Trophoblast cell (in vitro differentiated cells and primary cell): ENCODE measurements at regions not wholly inside any gene's neighbourhood (a gene's known extent, or its start where the extent isn't known, plus 50 kb on each side); places are given as distances from the start of the nearest gene placed in this dataset.

ENCODE experiments used
- DNase-seq, 2 donors: peaks; one replicate each; pipeline ENCODE4 v3.0.0-alpha.2; 2016
- H2AFZ ChIP-seq: 2 replicates; pipeline ENCODE4 v1.6.1; 2013; ENCODE audit warnings: low read length, moderate library complexity, mild to moderate bottlenecking; ENCODE audit not compliant: insufficient read depth, poor library complexity
- H2AK5ac ChIP-seq: 2 replicates; pipeline ENCODE4 v1.6.1; 2013; ENCODE audit warnings: mild to moderate bottlenecking, low read length
- H2BK120ac ChIP-seq: 2 replicates; pipeline ENCODE4 v1.6.1; 2013; ENCODE audit warnings: low read length, mild to moderate bottlenecking, moderate library complexity; ENCODE audit not compliant: insufficient read depth, poor library complexity
- H2BK12ac ChIP-seq: 2 replicates; pipeline ENCODE4 v1.6.1; 2013; ENCODE audit warnings: mild to moderate bottlenecking, low read length, moderate library complexity
- H2BK5ac ChIP-seq: 2 replicates; pipeline ENCODE4 v1.6.1; 2013; ENCODE audit warnings: low read length, low read depth, moderate library complexity, mild to moderate bottlenecking; ENCODE audit not compliant: poor library complexity
- H3K14ac ChIP-seq: 2 replicates; pipeline ENCODE4 v1.6.1; 2013; ENCODE audit warnings: mild to moderate bottlenecking, low read length
- H3K18ac ChIP-seq: 2 replicates; pipeline ENCODE4 v1.6.1; 2013; ENCODE audit warnings: mild to moderate bottlenecking, low read length
- H3K23ac ChIP-seq: 2 replicates; pipeline ENCODE4 v1.6.1; 2013; ENCODE audit warnings: low read length
- H3K27ac ChIP-seq: 2 replicates; pipeline ENCODE4 v1.5.1; 2013; ENCODE audit warnings: low read depth, mild to moderate bottlenecking, inconsistent platforms, low read length, moderate library complexity
- H3K27me3 ChIP-seq: 2 replicates; pipeline ENCODE4 v1.6.1; 2013; ENCODE audit warnings: inconsistent platforms, mild to moderate bottlenecking, low read length, moderate library complexity; ENCODE audit not compliant: insufficient read depth
- H3K36me3 ChIP-seq, 2 experiments: 1 replicate in 1 of 2; 2 replicates in 1 of 2; pipeline ENCODE4 v1.6.1; 2013; ENCODE audit warnings: low read length in 2 of 2, mild to moderate bottlenecking in 2 of 2, moderate library complexity in 1 of 2; ENCODE audit not compliant: insufficient read depth in 2 of 2, control insufficient read depth in 1 of 2
- H3K4ac ChIP-seq: 2 replicates; pipeline ENCODE4 v1.6.1; 2013; ENCODE audit warnings: low read depth, mild to moderate bottlenecking, low read length, moderate library complexity
- H3K4me1 ChIP-seq, 2 experiments: 1 replicate in 1 of 2; 2 replicates in 1 of 2; pipeline ENCODE4 v1.6.1; 2013; ENCODE audit warnings: low read length in 2 of 2, mild to moderate bottlenecking in 2 of 2, moderate library complexity in 1 of 2; ENCODE audit not compliant: insufficient read depth in 2 of 2, control insufficient read depth in 1 of 2
- H3K4me2 ChIP-seq: 2 replicates; pipeline ENCODE4 v1.6.1; 2013; ENCODE audit warnings: inconsistent platforms, mild to moderate bottlenecking, low read length, moderate library complexity
- H3K4me3 ChIP-seq: 2 replicates; pipeline ENCODE4 v1.5.1; 2013; ENCODE audit warnings: mild to moderate bottlenecking, low read depth, low read length, inconsistent platforms
- H3K79me1 ChIP-seq: one replicate; pipeline ENCODE4 v1.6.1; 2013; ENCODE audit warnings: low read length
- H3K79me2 ChIP-seq: 2 replicates; pipeline ENCODE4 v1.6.1; 2013; ENCODE audit warnings: low read length, mild to moderate bottlenecking; ENCODE audit not compliant: control insufficient read depth, insufficient read depth, poor library complexity
- H3K9ac ChIP-seq: 2 replicates; pipeline ENCODE4 v1.6.1; 2013; ENCODE audit warnings: mild to moderate bottlenecking, low read length
- H3K9me3 ChIP-seq: 2 replicates; pipeline ENCODE4 v1.6.1; 2013; ENCODE audit warnings: low read depth, mild to moderate bottlenecking, control low read depth, inconsistent platforms, low read length; ENCODE audit not compliant: insufficient read depth
- H4K12ac ChIP-seq: 2 replicates; pipeline ENCODE4 v1.6.1; 2013; ENCODE audit warnings: low read depth, mild to moderate bottlenecking, low read length, moderate library complexity
- H4K8ac ChIP-seq: 2 replicates; pipeline ENCODE4 v1.6.1; 2013; ENCODE audit warnings: low read depth, mild to moderate bottlenecking, low read length, moderate library complexity
- H4K91ac ChIP-seq: one replicate; pipeline ENCODE4 v1.6.1; 2013; ENCODE audit warnings: low read depth, mild to moderate bottlenecking, low read length, moderate library complexity
- WGBS: extraction: QIAGEN DNeasy Blood & Tissue Kit; methylation state at CpG from one replicate; pipeline ENCODE4 v1.1.7; 2013; ENCODE audit warnings: missing lambda C conversion rate; ENCODE audit not compliant: insufficient read length, insufficient coverage; ENCODE audit errors: extremely low coverage; 5-methylcytosine and 5-hydroxymethylcytosine counted together

- Histone ChIP-seq H3K4me3 (no peak overlapping the region), H4K12ac (no peak overlapping the region), H3K23ac (no peak overlapping the region), H2BK120ac (no peak overlapping the region), H3K4ac (no peak overlapping the region), H2BK12ac (no peak overlapping the region), H3K18ac (no peak overlapping the region), H3K14ac (no peak overlapping the region), H3K27me3 (no peaks in the 10 kb centered on the region), H3K4me1 (no peaks in the 10 kb centered on the region), H2AFZ (no peak overlapping the region), H3K36me3 (no peaks in the 10 kb centered on the region), H3K9me3 (no peaks in the 10 kb centered on the region), H3K79me2 (no peaks in the 10 kb centered on the region), H3K4me2 (no peak overlapping the region), H2BK5ac (no peak overlapping the region), H3K27ac (no peak overlapping the region), H4K91ac (no peak overlapping the region), H4K8ac (no peak overlapping the region), H3K9ac (no peak overlapping the region), H3K79me1 (no peaks in the 10 kb centered on the region), H2AK5ac (no peak overlapping the region)
- DNase-seq, result no peak
- no CpG with 5 or more reads among the region's 4 CpGs for WGBS
Measured at GRCh38 chr2:226048611-226049010, 649.1 kb downstream of the NYAP2 start.

DNA sequence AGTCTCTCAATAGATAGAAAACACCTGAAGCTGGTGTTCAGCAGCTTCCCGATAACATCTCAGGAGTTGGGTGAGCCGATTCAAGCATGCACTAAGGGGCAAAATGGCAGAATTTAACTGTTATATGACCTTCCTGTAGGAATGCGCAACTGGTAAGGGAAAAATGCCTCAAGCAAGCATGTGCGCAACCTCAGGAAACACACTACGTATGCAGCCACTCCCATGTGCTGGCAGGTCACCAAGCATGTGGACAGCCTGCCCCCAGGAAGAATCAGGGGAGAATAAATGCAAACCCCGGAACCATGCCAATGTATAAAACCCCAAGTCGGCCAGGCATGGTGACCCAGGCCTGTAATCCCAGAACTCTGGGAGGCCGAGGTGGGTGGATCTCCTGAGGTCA, 645.6 kb downstream of the NYAP2 start:
- H3K23ac ChIP-seq, result no peak overlapping the region
- H3K18ac ChIP-seq, result no peak overlapping the region
- H4K91ac ChIP-seq, result no peak overlapping the region
- H3K36me3 ChIP-seq, result no peaks in the 10 kb centered on the region
- H3K9me3 ChIP-seq, result no peaks in the 10 kb centered on the region
- no peak overlapping the region for H3K4ac ChIP-seq
- H3K79me1 ChIP-seq, result no peaks in the 10 kb centered on the region
- no peaks in the 10 kb centered on the region for H3K4me1 ChIP-seq
- H3K27me3 ChIP-seq, result no peaks in the 10 kb centered on the region
- no peak overlapping the region for H3K4me2 ChIP-seq
- H2BK12ac ChIP-seq, result no peak overlapping the region
- no peak overlapping the region for H3K27ac ChIP-seq
- no peak overlapping the region for H2AK5ac ChIP-seq
- DNase-seq, result no peak
- WGBS, result no CpG with 5 or more reads among the region's 8 CpGs
- H3K4me3 ChIP-seq, result no peak overlapping the region
- no peak overlapping the region for H3K14ac ChIP-seq
- H2AFZ ChIP-seq, result no peak overlapping the region
- no peak overlapping the region for H4K12ac ChIP-seq
- no peak overlapping the region for H2BK120ac ChIP-seq
- no peaks in the 10 kb centered on the region for H3K79me2 ChIP-seq
- no peak overlapping the region for H4K8ac ChIP-seq
- no peak overlapping the region for H2BK5ac ChIP-seq
- no peak overlapping the region for H3K9ac ChIP-seq

DNA sequence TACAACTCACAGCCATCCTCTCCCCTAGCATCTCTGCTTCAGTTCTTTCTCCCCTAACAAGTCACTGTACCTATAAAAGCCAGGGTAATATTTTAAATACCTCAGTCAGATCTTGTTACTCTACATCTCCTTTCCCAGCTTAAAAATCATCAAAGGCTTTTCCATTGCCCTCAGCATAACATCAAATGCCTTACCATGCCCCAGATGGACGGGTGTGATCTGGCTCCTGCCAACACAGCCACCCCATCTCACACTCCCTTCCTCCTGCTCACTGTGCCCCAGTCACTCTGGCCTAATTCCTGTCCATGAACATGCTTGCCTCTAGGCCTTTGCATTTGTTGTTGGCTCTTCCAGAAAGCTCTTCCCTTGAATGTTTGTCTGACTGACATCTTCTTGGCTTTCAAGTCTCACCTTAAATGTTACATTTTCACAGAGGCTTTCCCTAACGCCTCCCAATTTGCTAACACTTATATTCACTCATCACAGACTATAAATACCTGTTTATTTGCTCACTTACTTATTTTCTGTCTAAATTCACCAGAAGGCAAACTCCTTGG, 640.9 kb downstream of the NYAP2 start:
- Histone ChIP-seq H2AFZ (no peak overlapping the region), H3K4ac (no peak overlapping the region), H3K79me2 (no peaks in the 10 kb centered on the region), H3K36me3 (no peaks in the 10 kb centered on the region), H2BK5ac (no peak overlapping the region), H3K4me1 (no peaks in the 10 kb centered on the region), H2AK5ac (no peak overlapping the region), H3K79me1 (no peaks in the 10 kb centered on the region), H2BK12ac (no peak overlapping the region), H3K4me3 (no peak overlapping the region), H4K12ac (no peak overlapping the region), H3K9ac (no peak overlapping the region), H2BK120ac (no peak overlapping the region), H4K91ac (no peak overlapping the region), H3K18ac (no peak overlapping the region), H3K4me2 (no peak overlapping the region), H3K14ac (no peak overlapping the region), H4K8ac (no peak overlapping the region), H3K23ac (no peak overlapping the region), H3K27ac (no peak overlapping the region), H3K9me3 (no peaks in the 10 kb centered on the region), H3K27me3 (no peaks in the 10 kb centered on the region)
- DNase-seq, result no peak
- WGBS, result no CpG with 5 or more reads among the region's 2 CpGs

DNA sequence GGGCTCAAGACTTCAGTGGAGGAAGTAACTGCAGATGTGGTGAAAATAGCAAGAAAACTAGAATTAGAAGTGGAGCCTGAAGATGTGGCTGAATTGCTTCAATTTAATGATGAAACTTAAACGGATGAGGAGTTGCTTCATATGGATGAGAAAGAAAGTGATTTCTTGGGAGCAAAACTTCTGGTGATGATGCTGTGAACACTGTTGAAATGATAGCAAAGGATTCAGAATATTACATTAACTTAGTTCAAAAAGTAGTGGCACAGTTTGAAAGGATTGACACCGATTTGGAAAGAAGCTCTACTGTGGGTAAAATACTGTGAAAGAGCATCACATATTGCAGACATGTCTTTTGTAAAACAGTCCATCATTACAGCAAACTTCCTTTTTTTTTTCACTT, 638.0 kb downstream of the NYAP2 start:
- Histone ChIP-seq H2AK5ac (no peak overlapping the region), H2BK12ac (no peak overlapping the region), H3K18ac (no peak overlapping the region), H3K4me3 (no peak overlapping the region), H4K8ac (no peak overlapping the region), H3K9ac (no peak overlapping the region), H3K36me3 (no peaks in the 10 kb centered on the region), H3K4me1 (no peaks in the 10 kb centered on the region), H4K91ac (no peak overlapping the region), H4K12ac (no peak overlapping the region), H2BK120ac (no peak overlapping the region), H3K9me3 (no peaks in the 10 kb centered on the region), H3K79me1 (no peaks in the 10 kb centered on the region), H2BK5ac (no peak overlapping the region), H3K27ac (no peak overlapping the region), H3K27me3 (no peaks in the 10 kb centered on the region), H3K79me2 (no peaks in the 10 kb centered on the region), H3K14ac (no peak overlapping the region), H3K4ac (no peak overlapping the region), H2AFZ (no peak overlapping the region), H3K4me2 (no peak overlapping the region), H3K23ac (no peak overlapping the region)
- no CpG with 5 or more reads among the region's 2 CpGs for WGBS
- no peak for DNase-seq
